ENCODE measurements at regions not wholly inside any gene's neighbourhood (a gene's known extent, or its start where the extent isn't known, plus 50 kb on each side); places are given as distances from the start of the nearest gene placed in this dataset.
"Not testable (repeated sequence)": the region's sequence is repeated elsewhere in the genome, so short reads cannot be mapped to it uniquely, and the experiment has no call there.

DNA sequence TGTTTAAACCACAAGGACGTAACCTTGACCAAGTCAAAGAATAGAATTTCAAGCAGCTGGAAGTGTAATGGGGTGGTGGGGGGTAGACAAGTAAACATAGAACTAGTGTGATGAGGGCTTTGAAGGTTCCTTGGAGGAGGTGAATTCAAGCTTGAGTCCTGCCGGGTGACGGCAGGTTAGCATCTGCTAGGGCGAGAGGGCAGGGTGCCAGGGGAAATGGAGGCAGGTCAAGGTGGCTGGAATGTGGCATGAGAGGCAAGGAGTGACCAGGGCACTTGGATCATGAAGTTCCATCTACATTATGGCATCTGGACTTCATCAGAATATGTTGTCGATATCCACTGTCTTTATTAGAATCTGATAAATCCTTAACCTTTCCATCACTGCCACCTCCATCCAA is 207.5 kb upstream of the SLC35B3 start:
- no peak for DNase-seq (ENCODE audit: low read depth in 3 of 3, low spot score in 1 of 3)

DNA sequence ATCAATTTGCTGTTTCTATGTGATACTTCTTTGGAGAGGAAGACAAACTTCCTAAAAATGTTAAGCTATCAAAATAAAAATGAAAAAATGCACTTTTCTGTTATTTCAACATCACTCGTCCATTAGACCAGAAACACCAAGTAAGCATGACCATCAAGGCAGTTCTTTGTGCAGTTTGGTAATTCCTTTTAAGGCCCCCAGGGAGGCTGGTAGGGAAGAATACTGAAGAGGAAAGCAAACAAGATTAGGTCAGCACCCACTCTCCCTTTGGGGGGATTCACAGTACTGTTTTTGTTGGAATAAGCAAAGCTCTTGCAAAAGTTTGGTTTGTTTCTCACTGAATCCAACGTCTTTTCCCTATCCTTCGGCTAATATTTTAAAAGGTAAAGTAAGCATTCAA is 206.8 kb upstream of the SLC35B3 start:
- no peak for DNase-seq (ENCODE audit: low read depth in 3 of 3, low spot score in 1 of 3)

DNA sequence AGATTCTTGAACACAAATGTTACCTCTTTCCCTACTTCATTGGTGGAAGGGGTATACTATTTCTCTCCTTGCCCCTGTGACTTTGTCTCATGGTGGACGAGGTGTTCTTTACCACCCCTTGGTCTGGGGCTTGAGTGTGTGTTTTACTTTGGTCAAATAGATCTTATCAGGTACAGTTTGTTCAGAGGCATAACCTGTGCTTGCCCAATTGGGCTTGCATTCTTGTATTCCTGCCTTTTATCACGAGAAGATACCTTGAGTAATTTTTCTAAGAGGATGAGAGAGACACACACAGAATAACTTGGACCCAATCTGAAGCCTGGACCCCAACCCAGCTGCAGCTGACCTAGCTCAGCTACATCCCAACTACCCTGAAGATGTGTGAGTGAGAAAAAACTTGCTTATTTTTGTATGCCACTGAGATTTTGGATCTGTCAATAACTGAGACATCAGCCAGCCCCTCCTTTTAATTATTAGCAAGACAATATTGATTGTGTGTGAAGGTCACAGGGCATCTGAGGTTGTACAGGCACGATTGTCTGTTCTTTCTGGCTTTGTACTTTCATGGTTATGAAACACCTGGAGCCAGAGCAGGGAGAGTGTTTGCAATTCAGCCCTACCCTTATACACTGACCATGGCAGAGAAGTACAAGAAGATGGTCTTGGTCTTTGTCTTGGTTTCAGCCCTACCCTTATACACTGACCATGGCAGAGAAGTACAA is 204.7 kb upstream of the SLC35B3 start:
- DNase-seq (ENCODE audit: low read depth in 3 of 3, low spot score in 1 of 3): no peak

DNA sequence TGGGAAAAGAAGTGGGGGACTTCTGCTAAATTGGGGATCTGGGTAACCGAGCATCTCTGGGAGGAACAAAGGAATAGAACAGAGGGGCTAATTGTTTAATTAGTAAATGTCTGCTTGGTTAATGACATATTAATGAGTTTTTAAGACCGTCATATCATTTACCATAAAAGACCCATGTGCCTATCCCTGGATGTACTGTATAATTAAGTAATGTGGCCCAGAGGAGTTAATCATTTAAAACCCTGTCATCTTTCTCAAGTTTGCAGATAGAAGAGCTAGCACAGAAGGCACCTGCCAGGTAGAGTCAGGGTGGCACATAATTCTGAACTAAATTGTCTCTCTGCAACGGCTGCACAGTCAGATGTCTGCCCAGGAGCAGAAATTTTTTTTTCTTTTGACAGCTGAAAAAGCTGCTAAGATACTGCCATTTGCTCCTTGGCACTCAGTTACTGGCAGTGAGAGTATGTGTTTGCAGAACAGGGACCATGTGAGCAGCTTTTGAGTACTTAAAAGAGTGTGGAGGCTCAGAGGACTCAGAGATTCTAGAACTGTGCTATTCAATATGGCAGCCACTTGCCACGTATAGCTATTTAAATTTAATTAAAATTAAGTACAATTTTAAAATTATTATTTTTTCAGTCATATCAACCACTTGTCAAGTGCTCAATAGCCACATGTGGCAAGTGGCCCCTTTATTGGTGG is 202.7 kb upstream of the SLC35B3 start:
- no peak for DNase-seq (ENCODE audit: low read depth in 3 of 3, low spot score in 1 of 3)

DNA sequence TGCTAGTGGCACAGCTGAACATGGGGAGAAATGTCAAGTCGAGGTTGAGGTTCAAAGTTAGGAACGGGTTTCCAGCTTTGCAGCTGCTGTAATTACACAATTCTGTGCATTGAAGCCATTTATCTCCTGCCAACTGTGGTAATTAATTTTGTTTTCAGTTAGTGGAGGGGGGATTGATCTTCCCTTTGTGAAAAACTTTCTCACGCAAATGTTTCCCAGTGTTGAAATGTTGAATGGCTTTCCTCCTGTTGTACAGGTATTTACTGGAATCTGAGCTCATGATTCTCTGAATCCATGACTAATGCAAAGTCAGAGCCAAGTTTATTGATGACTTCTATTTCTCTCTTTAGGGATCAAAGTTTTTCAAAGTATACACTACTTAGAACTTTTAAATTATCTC is 198.4 kb upstream of the SLC35B3 start:
- no peak for DNase-seq (ENCODE audit: low read depth in 3 of 3, low spot score in 1 of 3)

DNA sequence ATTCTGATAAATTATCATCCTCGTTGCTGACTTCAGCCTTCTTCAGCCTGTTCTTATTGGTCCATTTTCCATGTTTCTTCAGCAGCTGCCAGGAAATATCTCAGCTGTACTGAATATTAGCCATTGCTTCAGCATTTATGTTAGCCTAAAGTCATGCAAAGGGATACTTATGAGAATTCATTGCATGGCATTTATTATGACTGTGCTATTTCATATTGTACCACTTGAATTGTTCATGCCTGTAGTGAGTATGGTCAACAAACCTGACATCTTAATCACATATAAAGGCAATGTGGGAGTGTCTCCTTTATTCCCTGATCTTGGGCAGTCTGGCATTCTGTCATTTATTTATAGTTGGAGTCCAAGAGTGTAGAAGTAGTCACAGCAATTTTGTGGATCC is 193.4 kb upstream of the SLC35B3 start:
- no peak for DNase-seq (ENCODE audit: low read depth in 3 of 3, low spot score in 1 of 3)

DNA sequence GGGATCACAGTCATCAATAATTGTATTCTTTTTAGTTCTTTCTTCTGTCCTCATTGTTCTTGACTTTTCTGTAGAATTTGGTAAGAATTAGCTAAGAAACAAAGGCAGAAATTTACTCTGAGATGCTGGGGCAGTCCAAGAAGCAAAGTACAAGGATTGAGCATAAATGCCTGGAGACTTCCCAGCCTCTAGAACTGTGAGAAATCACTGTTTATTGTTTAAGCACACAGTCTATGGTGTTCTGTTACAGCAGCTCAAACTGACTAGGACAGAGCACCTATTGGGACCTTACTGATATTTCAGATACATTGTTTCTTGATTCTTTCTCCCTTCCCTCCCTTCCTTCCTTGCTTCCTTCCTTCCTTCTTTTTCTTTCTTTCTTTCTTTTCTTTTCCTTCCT is 192.7 kb upstream of the SLC35B3 start:
- DNase-seq (ENCODE audit: low read depth in 3 of 3, low spot score in 1 of 3): no peak

DNA sequence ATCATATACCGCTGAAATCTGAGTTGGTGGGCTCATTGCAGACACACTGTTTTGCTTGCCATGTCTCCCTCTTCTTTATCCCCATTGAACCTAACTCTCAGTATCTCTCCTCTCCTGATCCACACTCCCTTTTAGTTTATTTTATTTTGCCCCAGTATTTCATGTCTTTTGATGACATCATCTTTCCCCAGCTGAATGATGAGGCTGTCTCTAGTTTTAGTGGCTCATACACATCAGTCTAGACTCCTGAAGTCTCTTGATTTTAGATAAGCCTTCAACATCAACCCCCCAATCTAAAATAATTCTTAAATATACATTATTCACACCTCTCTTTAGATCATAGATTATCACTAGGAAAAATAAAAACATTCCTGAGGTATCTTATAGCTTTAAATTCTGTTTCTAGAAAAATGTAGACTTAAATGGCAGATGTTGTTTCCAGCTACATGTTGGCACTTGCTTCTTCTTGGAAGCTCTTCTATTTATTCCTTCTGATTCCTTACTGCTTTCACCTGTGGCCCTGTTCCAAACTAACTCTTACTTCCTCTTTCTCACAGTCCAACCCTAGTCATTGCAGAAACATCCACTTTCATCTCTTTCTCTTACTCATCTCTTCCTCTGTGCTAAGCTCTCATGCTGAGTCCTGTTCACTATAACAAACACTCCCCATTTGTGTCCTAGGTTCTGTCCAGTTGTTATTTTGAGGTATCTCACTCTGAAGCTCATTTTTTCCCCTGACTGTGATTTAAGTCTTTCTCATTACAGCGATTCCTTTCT is 191.9 kb upstream of the SLC35B3 start:
- no peak for DNase-seq (ENCODE audit: low read depth in 3 of 3, low spot score in 1 of 3)

DNA sequence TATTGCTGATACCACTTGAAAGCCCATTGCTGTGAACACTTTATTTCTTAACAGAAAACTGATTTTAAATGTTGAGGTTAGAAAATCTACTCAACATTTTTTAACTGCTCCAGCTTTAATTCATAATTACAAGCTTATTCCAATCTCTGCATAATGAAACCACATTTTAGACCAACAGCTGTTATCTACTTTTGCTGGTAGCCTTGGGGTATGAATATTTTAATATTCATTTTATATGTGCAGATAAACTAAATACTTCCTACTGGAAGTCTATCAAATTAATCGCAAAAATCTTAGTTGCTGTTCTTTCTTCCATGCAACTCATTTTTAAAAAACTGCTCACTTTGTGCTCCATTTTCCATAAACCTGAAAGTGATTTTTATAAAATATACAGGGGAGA is 189.3 kb upstream of the SLC35B3 start:
- no peak for DNase-seq (ENCODE audit: low read depth in 3 of 3, low spot score in 1 of 3)

DNA sequence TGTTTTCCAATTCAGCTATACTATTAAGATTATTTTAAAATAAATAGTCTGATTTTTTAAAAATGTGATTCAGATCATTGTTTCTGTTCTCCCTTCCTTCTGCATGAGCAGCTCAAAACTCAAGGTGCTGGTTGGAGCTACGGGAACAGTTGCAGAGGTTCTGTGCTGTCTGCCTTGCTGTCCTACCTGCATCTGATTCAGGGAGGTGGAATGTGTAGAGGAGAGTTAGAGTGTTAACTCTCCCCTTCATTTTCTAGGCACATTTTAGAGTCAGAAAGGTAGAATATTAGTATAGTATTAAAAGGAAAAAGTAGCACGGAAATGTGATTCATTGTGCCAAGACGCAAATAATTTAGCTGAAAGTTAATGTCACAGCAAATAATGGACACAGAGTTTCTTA is 188.1 kb upstream of the SLC35B3 start:
- DNase-seq (ENCODE audit: low read depth in 3 of 3, low spot score in 1 of 3): no peak

DNA sequence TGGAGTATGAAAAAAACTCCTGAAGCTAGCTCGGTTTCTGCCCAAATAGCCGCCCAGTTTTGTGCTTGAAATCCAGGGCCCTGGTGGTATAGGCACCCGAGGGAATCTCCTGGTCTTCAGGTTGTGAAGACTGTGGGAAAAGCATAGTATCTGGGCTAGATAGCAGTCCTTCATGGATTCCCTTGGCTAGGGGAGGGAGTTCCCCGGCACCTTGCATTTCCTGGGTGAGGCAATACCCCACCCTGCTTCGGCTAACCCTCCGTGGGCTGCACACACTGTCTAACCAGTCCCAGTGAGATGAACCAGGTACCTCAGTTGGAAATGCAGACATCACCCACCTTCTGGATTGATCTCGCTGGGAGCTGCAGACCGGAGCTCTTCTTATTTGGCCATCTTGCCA is 184.5 kb upstream of the SLC35B3 start:
- DNase-seq (ENCODE audit: low read depth in 3 of 3, low spot score in 1 of 3): no peak

DNA sequence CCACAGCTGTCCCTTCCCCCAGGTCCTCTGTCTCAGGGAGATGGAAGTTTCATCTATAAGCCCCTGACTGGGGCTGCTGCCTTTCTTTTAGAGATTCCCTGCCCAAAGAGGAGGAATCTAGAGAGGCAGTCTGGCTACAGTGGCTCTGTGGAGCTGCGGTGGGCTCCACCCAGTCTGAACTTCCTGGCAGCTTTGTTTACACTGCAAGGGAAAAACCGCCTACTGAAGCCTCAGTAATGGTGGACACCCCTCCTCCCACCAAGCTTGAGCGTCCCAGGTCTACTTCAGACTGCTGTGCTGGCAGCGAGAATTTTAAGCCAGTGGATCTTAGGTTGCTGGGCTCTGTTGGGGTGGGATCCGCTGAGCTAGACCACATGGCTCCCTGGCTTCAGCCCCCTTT is 184.1 kb upstream of the SLC35B3 start:
- DNase-seq (ENCODE audit: low read depth in 3 of 3, low spot score in 1 of 3): not testable (repeated sequence)

DNA sequence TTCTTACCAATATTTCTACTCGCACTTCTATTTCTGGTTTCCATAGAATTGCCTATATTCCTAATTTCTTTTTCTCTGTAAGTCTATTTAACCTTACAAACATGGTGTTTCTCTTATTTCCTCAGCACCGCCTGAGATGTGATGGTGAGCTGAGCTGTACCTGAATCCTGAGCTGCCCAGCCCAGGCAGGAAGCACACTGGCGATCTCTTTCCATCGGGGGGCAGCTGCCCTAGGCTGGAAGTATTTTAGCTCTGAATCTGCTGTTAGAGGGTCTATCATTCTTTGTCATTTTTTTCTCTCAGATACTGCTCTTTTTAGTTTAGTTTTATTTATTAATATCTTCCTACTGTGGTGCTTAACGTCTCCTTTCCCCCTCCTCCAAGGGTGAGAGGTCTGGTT is 173.4 kb upstream of the SLC35B3 start:
- no peak for DNase-seq (ENCODE audit: low read depth in 3 of 3, low spot score in 1 of 3)

DNA sequence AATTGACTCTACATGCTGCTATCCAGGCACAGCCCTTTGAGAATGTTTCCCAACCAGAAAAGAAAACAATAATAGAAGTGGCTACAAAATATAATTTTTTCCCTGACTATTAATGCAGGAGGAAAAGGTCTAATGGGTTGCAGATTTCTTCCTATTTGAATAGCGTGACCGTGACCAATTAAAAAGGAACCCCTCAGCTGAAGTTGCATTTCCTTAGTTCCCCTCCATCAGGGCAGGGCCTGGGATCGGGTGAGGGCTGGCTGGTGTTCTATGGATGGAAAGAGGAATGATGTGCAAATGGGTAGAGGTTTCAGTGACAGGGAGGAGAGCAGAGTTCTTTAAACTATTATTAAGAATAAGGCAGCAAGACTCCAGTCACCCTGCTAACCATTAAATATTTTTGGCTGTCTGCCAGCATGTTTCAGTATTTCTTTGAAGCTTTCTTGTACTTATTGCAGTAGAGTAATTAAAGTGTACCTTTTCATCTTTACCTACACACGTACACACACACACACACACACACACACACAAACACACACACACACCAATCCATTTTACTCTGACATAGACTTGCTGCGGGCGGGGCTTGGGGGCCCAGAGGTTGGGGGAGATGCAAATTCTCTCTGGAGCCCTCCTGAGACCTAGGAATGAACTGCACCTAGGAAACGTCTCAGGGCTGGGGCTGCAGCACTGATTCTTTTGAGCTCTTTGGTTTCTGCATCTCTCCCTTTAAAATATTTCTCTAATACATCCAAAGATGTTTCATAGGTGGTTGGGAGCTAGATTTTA is 154.8 kb upstream of the SLC35B3 start:
- no peak for DNase-seq (ENCODE audit: low read depth in 3 of 3, low spot score in 1 of 3)

DNA sequence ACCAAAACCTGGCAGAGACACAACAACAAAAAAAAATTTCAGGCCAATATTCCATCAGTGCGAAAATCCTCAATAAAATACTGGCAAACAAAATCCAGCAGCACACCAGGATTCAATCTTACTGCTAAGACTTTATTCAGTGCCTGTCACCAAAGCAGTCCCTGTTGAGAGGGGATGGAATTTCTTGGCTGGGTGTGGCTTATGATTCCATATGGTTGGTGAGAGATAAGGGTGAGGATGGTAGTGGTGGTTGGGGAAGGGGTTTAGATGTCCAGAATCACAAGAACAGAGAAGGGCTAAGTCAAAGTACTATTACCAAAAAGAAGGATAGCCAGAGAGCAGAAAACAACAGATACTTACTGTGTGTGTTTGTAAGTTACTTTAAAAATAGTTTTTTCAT is 152.8 kb upstream of the SLC35B3 start:
- DNase-seq (ENCODE audit: low read depth in 3 of 3, low spot score in 1 of 3): no peak

DNA sequence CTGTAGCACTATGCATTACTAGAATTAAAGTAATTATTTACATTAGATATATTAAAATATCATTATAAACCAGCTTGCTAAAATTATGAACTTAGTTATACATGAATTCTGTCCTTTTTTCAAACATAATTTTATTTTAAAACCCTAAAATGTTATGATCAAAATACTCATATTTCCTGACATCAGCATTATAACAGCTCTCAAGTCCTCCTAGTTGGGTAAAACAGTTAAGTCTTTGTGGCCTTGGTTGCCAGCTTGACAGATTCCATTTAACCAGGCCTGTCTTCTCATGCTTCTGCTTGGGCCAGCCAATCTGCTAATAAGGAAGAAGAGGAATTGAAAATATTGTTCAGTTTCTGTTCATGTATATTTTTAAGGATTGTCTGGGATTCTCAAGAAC is 147.9 kb upstream of the SLC35B3 start:
- no peak for DNase-seq (ENCODE audit: low read depth in 3 of 3, low spot score in 1 of 3)

DNA sequence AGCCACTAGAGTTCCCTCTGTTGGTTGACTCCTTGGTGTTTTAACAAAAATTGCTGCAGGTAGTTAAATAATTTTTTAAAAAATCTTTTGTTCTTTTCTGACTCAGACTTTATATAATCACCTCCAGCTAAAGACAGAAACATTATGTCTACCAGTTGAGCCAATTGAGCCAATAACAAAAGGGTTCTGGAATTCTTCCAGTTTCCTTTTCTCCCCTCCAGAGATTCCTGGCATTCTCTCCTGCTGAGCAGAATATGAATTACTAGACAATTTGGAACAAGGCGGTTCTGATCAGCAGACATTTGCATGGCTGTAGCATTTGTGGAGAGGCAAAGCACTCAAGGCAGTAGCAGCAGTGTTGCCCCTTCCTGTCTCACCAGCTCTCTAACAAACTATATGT is 144.0 kb upstream of the SLC35B3 start:
- no peak for DNase-seq (ENCODE audit: low read depth in 3 of 3, low spot score in 1 of 3)

DNA sequence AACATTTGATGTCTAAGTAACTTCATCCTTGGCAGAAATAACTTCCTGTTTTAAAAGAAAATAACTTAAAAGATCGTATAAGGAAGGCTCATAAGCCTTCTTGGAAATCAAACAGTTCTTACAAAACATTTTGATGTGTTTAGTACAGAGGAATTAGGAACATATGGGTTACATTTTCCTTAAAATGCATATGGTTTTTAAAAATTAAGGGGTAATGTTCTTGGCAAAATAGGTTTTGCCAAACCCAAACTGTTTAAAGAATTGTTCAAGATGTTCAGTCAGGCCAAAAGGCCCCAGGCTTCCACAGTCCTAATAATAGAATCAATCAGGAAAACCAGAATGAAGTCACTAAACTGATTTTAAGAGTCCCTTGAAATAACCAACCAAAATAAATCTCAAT is 142.7 kb upstream of the SLC35B3 start:
- no peak for DNase-seq (ENCODE audit: low read depth in 3 of 3, low spot score in 1 of 3)

DNA sequence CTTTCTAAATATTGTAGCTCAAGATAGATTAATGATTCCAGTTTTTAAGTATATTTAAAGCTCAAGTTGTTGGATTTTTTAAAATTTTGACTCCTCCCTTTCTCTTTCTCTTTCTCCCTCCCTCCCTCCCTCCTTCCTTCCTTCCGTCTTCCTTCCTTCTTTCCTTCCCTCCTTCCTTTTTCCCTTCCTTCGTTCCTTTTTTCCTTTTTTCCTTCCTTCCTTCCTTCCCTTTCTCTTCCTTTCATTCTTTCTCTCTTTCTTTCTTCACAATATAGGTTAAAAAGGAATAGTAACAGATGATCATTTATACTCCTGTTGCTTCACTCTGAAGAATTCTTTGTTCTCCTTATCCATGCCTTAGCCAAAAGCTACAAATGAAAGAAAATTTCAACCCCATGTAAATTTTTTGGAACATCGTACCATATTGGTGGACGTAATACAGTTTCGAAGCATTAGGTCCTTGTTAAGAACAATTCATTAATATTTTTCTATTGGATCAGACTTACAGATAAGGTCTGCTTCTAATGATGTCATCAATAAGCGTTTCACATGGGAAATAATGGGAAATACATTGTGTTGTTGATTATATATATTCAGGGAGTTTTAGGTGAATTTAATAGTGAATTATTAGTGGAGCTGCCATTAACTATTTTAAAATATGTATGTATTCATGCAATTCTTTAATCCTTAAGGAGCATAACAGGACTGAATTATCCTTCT is 139.6 kb upstream of the SLC35B3 start:
- no peak for DNase-seq (ENCODE audit: low read depth in 3 of 3, low spot score in 1 of 3)

DNA sequence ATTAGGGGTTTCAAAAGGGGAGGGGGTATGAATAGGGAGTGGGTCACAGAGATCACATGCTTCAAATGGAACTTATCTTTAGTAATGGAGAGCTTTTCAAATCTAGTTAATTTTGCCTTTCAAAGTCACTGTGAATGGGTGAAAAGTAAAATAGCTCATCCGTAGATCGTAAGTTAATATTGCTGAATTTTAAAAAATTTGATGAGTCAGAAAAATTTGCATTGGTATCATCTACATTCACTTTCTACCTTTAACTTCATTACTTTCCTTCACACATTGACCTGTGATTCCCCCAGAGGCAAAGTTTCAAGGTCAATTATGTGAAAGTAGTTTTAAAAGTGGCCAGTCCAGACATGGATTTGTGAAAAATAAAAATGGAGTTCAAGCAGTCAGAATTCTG is 139.0 kb upstream of the SLC35B3 start:
- no peak for DNase-seq (ENCODE audit: low read depth in 3 of 3, low spot score in 1 of 3)

Measured in stimulated activated CD4-positive, alpha-beta T cell treated with anti-CD3 and anti-CD28 coated beads, TNF-alpha, amount 100 ng/mL, for 1 hour (primary cell).